CD14-positive monocyte (primary cell): ENCODE measurements at regions not wholly inside any gene's neighbourhood (a gene's known extent, or its start where the extent isn't known, plus 50 kb on each side); places are given as distances from the start of the nearest gene placed in this dataset.

Source experiments
- DNase-seq, 3 donors: peaks; one replicate each; pipeline ENCODE4 v3.0.0-alpha.2; 2011 to 2022
- H2AFZ ChIP-seq: 2 replicates; pipeline ENCODE4 v1.6.0; 2012; ENCODE audit warnings: mild to moderate bottlenecking, low read depth, low read length, inconsistent platforms; ENCODE audit not compliant: insufficient read depth, poor library complexity, severe bottlenecking
- H3K27ac ChIP-seq, 2 donors: 1 replicate in 1 of 2; 2 replicates in 1 of 2; pipeline ENCODE4 v1.5.1; 2012 to 2013; ENCODE audit warnings: low read length in 2 of 2, control low read depth in 1 of 2, inconsistent platforms in 1 of 2, low read depth in 1 of 2, mild to moderate bottlenecking in 1 of 2
- H3K27me3 ChIP-seq, 2 donors: one replicate each; pipeline versions ENCODE4 v1.6.0 to v1.6.1; 2011 to 2013; ENCODE audit warnings: low read length in 2 of 2; ENCODE audit not compliant: control insufficient read depth in 2 of 2, insufficient read depth in 2 of 2
- H3K36me3 ChIP-seq, 2 donors: replicated peaks in 1 of 2; 1 replicate in 1 of 2; 2 replicates in 1 of 2; pipeline versions ENCODE4 v1.5.1 to v1.6.1; 2012 to 2013; ENCODE audit warnings: low read length in 2 of 2, control low read depth in 1 of 2, inconsistent platforms in 1 of 2, mild to moderate bottlenecking in 1 of 2; ENCODE audit not compliant: insufficient read depth in 2 of 2, control insufficient read depth in 1 of 2
- H3K4me1 ChIP-seq, 2 donors: 1 replicate in 1 of 2; 2 replicates in 1 of 2; pipeline versions ENCODE4 v1.5.1 to v1.6.1; 2012 to 2013; ENCODE audit warnings: low read length in 2 of 2, control low read depth in 1 of 2, inconsistent platforms in 1 of 2, mild to moderate bottlenecking in 1 of 2, moderate library complexity in 1 of 2; ENCODE audit not compliant: insufficient read depth in 2 of 2, control insufficient read depth in 1 of 2
- H3K4me2 ChIP-seq: replicated peaks from 2 replicates; pipeline ENCODE3; 2012; ENCODE audit warnings: low read length, moderate library complexity, mild to moderate bottlenecking; ENCODE audit not compliant: poor library complexity, severe bottlenecking; ENCODE audit errors: extremely low read depth
- H3K4me3 ChIP-seq, 3 experiments: fragments of 200-600 bp in 1 of 3; sonication (generic) in 1 of 3; replicated peaks in 1 of 3; 1 replicate in 2 of 3; 2 replicates in 1 of 3; pipeline ENCODE4 v1.5.1; 2011 to 2013; ENCODE audit warnings: low read length in 3 of 3, mild to moderate bottlenecking in 3 of 3, control low read depth in 2 of 3, low read depth in 2 of 3, inconsistent platforms in 1 of 3, moderate library complexity in 1 of 3
- H3K79me2 ChIP-seq: 2 replicates; pipeline ENCODE4 v1.6.0; 2012; ENCODE audit warnings: mild to moderate bottlenecking, control low read depth, inconsistent platforms, low read length, moderate library complexity; ENCODE audit not compliant: insufficient read depth
- H3K9ac ChIP-seq: 2 replicates; pipeline ENCODE4 v1.6.0; 2017; ENCODE audit warnings: low read length, mild to moderate bottlenecking; ENCODE audit not compliant: insufficient read depth, poor library complexity, severe bottlenecking
- H3K9me3 ChIP-seq, 2 donors: replicated peaks in 1 of 2; 1 replicate in 1 of 2; 2 replicates in 1 of 2; pipeline versions ENCODE4 v1.5.1 to v1.6.1; 2012 to 2013; ENCODE audit warnings: low read length in 2 of 2, control low read depth in 1 of 2; ENCODE audit not compliant: control insufficient read depth in 1 of 2, insufficient read depth in 1 of 2
- H4K20me1 ChIP-seq: 2 replicates; pipeline ENCODE4 v1.6.0; 2012; ENCODE audit warnings: mild to moderate bottlenecking, low read length, control low read depth, moderate library complexity; ENCODE audit not compliant: insufficient read depth
- H3K27ac Mint-ChIP-seq, 7 donors: one replicate each; pipeline ENCODE4 v1.8.0; 2020; ENCODE audit warnings: mild to moderate bottlenecking in 7 of 7, mixed read lengths in 7 of 7, moderate library complexity in 6 of 7, inconsistent platforms in 2 of 7
- H3K27me3 Mint-ChIP-seq, 3 donors: one replicate each; pipeline ENCODE4 v1.8.0; 2021 to 2022; ENCODE audit warnings: low read depth in 3 of 3, mild to moderate bottlenecking in 3 of 3, mixed read lengths in 3 of 3, moderate library complexity in 3 of 3, inconsistent platforms in 1 of 3
- H3K36me3 Mint-ChIP-seq, 2 donors: one replicate each; pipeline ENCODE4 v1.8.0; 2020; ENCODE audit warnings: mixed read lengths in 2 of 2, inconsistent platforms in 1 of 2, mild to moderate bottlenecking in 1 of 2
- H3K4me1 Mint-ChIP-seq: one replicate; pipeline ENCODE4 v1.8.0; 2020; ENCODE audit warnings: mild to moderate bottlenecking, mixed read lengths
- H3K4me3 Mint-ChIP-seq, 2 donors: one replicate each; pipeline ENCODE4 v1.8.0; 2020; ENCODE audit warnings: mild to moderate bottlenecking in 2 of 2, mixed read lengths in 2 of 2, moderate library complexity in 1 of 2
- H3K9me3 Mint-ChIP-seq, 7 donors: one replicate each; pipeline ENCODE4 v1.8.0; 2020 to 2022; ENCODE audit warnings: mixed read lengths in 7 of 7, mild to moderate bottlenecking in 6 of 7, moderate library complexity in 6 of 7, inconsistent platforms in 2 of 7
- CTCF ChIP-seq: fragments of 200-600 bp; IDR thresholded peaks from one replicate; pipeline ENCODE4 v1.8.0; 2022; ENCODE audit warnings: antibody characterized with exemption, mild to moderate bottlenecking
- WGBS: methylation state at CpG from one replicate; pipeline ENCODE4 v1.1.5; 2013; ENCODE audit warnings: missing lambda C conversion rate; ENCODE audit not compliant: insufficient coverage; 5-methylcytosine and 5-hydroxymethylcytosine counted together
- intact Hi-C, 2 donors: fragments of 100-400 bp; cut with micrococcal nuclease; formaldehyde crosslinking; loops; one replicate each; pipeline versions ENCODE4 v1.15.0 to v1.15.1; 2023

DNA sequence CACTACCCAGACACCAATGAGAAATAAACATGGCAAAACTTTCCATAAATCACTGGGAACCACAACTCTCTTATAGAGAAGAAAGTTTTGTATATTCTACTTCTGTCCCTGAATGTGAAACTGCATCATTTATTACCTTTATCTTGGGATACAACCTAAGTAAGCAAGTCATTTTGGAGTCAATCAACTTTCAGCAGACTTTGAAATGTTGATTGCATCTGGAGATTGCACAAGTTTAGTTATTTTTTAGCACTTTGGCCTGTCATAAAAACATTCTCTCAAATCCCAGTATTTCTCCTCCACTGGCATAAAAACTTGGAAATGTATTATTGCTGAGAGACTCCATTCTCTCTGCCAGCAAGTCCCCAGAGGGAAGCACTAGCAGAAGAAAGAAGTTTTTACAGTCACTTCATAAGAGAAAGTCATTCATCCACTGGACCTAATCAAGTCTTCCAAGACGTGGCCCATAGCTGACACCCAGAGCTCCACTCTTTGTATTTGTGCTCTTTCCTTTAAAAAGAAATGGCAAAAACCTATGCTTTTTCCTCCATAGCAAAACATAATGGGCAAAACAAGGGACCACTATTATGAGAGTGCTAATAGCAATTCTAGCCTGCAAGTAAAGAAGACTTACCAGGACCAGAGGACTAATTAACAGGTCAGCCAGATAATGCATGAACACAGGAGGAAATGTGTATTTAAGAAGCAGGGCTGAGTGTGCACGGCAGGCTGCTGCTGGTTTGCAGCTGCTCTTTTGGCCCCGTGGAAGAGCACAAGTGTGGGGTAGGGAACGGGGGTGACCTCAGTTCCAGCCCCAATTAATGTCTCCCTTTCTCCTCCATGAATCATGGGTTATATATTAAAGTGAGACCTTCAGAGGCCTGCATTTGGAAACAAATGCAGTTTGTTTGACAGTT is 171.5 kb downstream of the INO80D start:
- Histone ChIP-seq H3K79me2 (no peaks in the 10 kb centered on the region), H3K9ac (no peak overlapping the region), H3K9me3 (peaks cover 0 to 4% of the 10 kb centered on the region in 2 donors), H3K4me1 (no peaks in the 10 kb centered on the region), H3K27me3 (peaks cover 0 to 4% of the 10 kb centered on the region in 2 donors), H3K36me3 (no peaks in the 10 kb centered on the region), H3K4me3 (no peak overlapping the region), H2AFZ (no peak overlapping the region), H3K4me2 (no peak overlapping the region), H3K27ac (no peak overlapping the region), H4K20me1 (no peaks in the 10 kb centered on the region)
- intact Hi-C loops, result no loop called here
- Mint-ChIP-seq H3K9me3 (peaks cover 0 to 9% (median 3%) of the 10 kb centered on the region in 7 donors), H3K27ac (no peak overlapping the region), H3K4me1 (no peaks in the 10 kb centered on the region), H3K4me3 (peak overlapping the region in 1 of 2 donors; percentile 46), H3K36me3 (no peaks in the 10 kb centered on the region), H3K27me3 (peaks cover 0 to 15% (median 7%) of the 10 kb centered on the region in 3 donors)
- TF ChIP-seq CTCF, result no peak
- no peak for DNase-seq
- WGBS, result no CpG with 5 or more reads among the region's 4 CpGs

GRCh38 chr2:205913668-205914067 is 172.3 kb downstream of the INO80D start:
- H3K27ac ChIP-seq, result no peak overlapping the region
- no peak for TF ChIP-seq CTCF
- no peak overlapping the region for H3K9ac ChIP-seq
- Mint-ChIP-seq H3K9me3 (peaks cover 0 to 3% (median under 1%) of the 10 kb centered on the region in 7 donors), H3K4me3 (no peak overlapping the region), H3K36me3 (no peaks in the 10 kb centered on the region), H3K27me3 (peaks cover 0 to 15% (median 7%) of the 10 kb centered on the region in 3 donors), H3K4me1 (no peaks in the 10 kb centered on the region), H3K27ac (no peak overlapping the region)
- no peaks in the 10 kb centered on the region for H4K20me1 ChIP-seq
- no peak overlapping the region for H3K4me3 ChIP-seq
- peaks cover 0 to 4% of the 10 kb centered on the region in 2 donors for H3K27me3 ChIP-seq
- peaks cover 0 to 4% of the 10 kb centered on the region in 2 donors for H3K9me3 ChIP-seq
- no peaks in the 10 kb centered on the region for H3K4me1 ChIP-seq
- WGBS, result 88% methylated on average over 1 of the region's 1 CpG
- no peak for DNase-seq
- H2AFZ ChIP-seq, result no peak overlapping the region
- no peak overlapping the region for H3K4me2 ChIP-seq
- intact Hi-C loops, result no loop called here
- H3K36me3 ChIP-seq, result no peaks in the 10 kb centered on the region
- H3K79me2 ChIP-seq, result no peaks in the 10 kb centered on the region
